Astrocyte of the cerebellum (primary cell): ENCODE measurements at regions not wholly inside any gene's neighbourhood (a gene's known extent, or its start where the extent isn't known, plus 50 kb on each side); places are given as distances from the start of the nearest gene placed in this dataset.

ENCODE experiments used
- DNase-seq: peaks from one replicate; pipeline ENCODE4 v3.0.0-alpha.2; 2011; ENCODE audit warnings: low read depth
- H3K4me3 ChIP-seq: 2 replicates; pipeline ENCODE4 v1.5.1; 2011; ENCODE audit warnings: mild to moderate bottlenecking, low read depth, low read length, moderate library complexity
- in situ Hi-C: cut with HindIII; loops from 2 replicates; pipeline ENCODE4 v1.10.0; 2017; ENCODE audit warnings: low sequenced_read_pairs
- TF ChIP-seq, protein P1 (sequence below): IDR thresholded peaks from 2 replicates; pipeline ENCODE4 v1.5.1; 2012; ENCODE audit warnings: low read length, low read depth, moderate library complexity, mild to moderate bottlenecking; ENCODE audit errors: missing control alignments

DNA sequence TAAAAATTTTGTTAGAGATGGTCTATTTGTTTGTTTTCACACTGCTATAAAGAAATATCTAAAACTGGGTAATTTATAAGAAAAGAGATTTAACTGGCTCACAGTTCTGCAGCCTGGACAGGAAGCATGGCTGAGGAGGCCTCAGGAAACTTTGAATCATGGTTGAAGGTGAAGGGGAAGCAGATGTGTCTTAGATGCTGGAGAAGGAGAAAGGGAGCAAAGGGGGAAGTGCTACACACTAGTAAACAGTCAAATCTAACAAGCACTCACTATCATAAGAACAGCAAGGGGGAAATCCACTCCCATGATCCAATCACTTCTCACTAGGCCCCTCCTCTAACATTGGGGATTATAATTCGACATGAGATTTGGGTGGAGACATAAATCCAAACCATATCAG is 76.8 kb upstream of the COL24A1 start:
- no peak for DNase-seq
- in situ Hi-C loops = no loop called here
- TF ChIP-seq, protein P1, sequence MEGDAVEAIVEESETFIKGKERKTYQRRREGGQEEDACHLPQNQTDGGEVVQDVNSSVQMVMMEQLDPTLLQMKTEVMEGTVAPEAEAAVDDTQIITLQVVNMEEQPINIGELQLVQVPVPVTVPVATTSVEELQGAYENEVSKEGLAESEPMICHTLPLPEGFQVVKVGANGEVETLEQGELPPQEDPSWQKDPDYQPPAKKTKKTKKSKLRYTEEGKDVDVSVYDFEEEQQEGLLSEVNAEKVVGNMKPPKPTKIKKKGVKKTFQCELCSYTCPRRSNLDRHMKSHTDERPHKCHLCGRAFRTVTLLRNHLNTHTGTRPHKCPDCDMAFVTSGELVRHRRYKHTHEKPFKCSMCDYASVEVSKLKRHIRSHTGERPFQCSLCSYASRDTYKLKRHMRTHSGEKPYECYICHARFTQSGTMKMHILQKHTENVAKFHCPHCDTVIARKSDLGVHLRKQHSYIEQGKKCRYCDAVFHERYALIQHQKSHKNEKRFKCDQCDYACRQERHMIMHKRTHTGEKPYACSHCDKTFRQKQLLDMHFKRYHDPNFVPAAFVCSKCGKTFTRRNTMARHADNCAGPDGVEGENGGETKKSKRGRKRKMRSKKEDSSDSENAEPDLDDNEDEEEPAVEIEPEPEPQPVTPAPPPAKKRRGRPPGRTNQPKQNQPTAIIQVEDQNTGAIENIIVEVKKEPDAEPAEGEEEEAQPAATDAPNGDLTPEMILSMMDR = no peak
- no peak overlapping the region for H3K4me3 ChIP-seq

DNA sequence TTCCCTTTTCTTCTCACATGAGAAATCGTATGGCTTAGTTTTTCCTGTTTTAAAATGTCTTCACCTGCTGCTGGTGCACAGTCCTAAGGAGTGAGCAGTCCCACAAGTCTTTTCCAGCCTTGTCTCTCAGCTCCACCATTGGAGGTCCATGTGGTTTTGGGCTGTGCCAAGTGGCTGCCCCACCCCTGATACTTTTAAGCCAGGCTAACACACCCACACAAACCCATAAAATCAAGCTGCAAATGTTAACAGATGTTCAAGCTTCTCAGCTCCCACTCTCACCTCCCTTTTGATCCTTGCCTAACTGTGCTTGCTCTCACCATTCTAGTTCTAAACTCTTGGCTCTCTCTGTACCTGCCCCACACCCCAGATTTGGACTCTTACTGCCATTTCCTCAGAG is 74.5 kb upstream of the COL24A1 start:
- TF ChIP-seq, protein P1 = no peak
- DNase-seq = no peak
- in situ Hi-C loops = no loop called here
- H3K4me3 ChIP-seq = no peak overlapping the region

DNA sequence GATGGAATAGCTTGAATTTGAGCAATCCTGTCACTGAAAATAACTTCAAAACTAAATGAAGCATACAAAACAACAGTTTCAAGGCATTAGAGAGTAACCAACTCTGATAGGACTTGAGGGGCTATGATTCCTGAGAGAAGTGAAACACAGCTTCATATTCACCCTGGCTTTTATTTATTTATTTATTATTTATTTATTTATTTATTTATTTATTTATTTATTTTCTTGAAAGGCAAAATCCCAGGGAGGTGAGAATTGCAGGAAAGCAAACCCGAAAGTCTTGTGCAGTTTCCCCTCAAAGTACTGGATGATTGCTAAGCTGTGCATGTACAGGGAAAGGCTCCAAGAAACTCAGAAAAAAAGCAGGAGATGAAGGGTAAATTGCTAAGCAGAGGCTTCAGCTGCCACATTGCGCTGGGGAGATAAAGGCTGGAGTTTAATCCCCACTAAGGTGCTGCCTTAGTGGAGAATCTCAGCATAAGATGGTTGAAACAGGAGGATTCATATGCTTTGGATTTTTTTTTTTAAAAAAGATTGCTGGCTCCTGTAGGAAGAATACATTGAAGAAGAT is 72.9 kb upstream of the COL24A1 start:
- DNase-seq = no peak
- TF ChIP-seq, protein P1 = no peak
- no peak overlapping the region for H3K4me3 ChIP-seq
- in situ Hi-C loops = loop anchor here (5.0 kb wide), 1 partner anchor 37 kb away; no protein-coding TSS in a partner anchor

DNA sequence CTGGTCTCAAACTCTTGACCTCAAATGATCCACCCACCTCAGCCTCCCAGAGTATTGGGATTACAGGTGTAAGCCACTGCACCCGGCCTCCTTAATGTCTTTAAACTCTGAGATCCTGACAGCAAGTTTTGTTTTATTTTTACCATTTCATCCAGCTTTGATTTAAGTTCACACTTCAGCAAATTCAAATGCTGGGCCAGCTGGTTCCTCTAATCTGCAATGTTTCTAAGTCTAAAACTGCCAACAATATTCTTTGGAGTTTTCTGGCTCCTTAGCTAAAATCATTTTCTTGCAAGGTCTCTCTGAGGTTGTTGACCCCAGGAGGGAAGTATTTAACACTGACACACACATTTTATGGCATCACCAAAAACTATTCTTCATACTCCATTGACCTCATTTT is 72.0 kb upstream of the COL24A1 start:
- in situ Hi-C loops = loop anchor here (5.0 kb wide), 1 partner anchor 36 kb away; no protein-coding TSS in a partner anchor
- no peak for DNase-seq
- TF ChIP-seq, protein P1 = no peak
- no peak overlapping the region for H3K4me3 ChIP-seq

GRCh38 chr1:86227026-86227425 is 70.5 kb upstream of the COL24A1 start:
- peak; percentile 23 for DNase-seq
- TF ChIP-seq, protein P1 = no peak
- H3K4me3 ChIP-seq = no peak overlapping the region
- in situ Hi-C loops = loop anchor here (5.0 kb wide), 1 partner anchor 35 kb away; no protein-coding TSS in a partner anchor

GRCh38 chr1:86226204-86226603 is 69.6 kb upstream of the COL24A1 start:
- DNase-seq = no peak
- in situ Hi-C loops = loop anchor here (5.0 kb wide), 1 partner anchor 34 kb away; no protein-coding TSS in a partner anchor
- TF ChIP-seq, protein P1 = no peak
- no peak overlapping the region for H3K4me3 ChIP-seq
